Right lobe of liver (tissue), 4 donors: ENCODE measurements at regions not wholly inside any gene's neighbourhood (a gene's known extent, or its start where the extent isn't known, plus 50 kb on each side); places are given as distances from the start of the nearest gene placed in this dataset.

Experiments
- POLR2A ChIP-seq: fragments of 450-650 bp; IDR thresholded peaks from one replicate; pipeline ENCODE4 v1.6.1; 2017; ENCODE audit warnings: antibody characterized with exemption, mild to moderate bottlenecking
- TF ChIP-seq, protein P1 (sequence below), 4 donors: fragments of 200-600 bp in 3 of 4; fragments of 450-650 bp in 1 of 4; IDR thresholded peaks; one replicate each; pipeline versions ENCODE4 v1.5.1 to v1.8.0; 2016 to 2022; ENCODE audit warnings: antibody characterized with exemption in 4 of 4, mild to moderate bottlenecking in 2 of 4
- donor health status: DM: no; HTN: no; CAD: no.
- donor health status: DM: no; HTN: no; CAD: no.
- donor health status: DM: no; HTN: yes; CAD: no.

DNA sequence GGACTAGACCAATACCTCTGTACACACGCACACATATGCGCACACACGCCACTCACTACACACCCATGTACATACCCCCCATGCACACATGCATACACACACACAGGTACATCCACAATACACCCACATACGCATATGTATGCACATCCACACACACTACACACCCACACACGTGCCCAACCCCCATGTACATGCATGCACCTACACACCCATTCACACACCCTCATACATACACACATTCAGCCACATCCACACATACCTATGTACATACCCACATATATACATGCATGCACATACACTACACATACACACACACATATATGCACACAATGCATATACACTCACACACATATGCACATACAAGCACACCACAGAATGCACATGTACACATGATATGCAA is 107.1 kb downstream of the GADD45G start:
- TF ChIP-seq, protein P1, sequence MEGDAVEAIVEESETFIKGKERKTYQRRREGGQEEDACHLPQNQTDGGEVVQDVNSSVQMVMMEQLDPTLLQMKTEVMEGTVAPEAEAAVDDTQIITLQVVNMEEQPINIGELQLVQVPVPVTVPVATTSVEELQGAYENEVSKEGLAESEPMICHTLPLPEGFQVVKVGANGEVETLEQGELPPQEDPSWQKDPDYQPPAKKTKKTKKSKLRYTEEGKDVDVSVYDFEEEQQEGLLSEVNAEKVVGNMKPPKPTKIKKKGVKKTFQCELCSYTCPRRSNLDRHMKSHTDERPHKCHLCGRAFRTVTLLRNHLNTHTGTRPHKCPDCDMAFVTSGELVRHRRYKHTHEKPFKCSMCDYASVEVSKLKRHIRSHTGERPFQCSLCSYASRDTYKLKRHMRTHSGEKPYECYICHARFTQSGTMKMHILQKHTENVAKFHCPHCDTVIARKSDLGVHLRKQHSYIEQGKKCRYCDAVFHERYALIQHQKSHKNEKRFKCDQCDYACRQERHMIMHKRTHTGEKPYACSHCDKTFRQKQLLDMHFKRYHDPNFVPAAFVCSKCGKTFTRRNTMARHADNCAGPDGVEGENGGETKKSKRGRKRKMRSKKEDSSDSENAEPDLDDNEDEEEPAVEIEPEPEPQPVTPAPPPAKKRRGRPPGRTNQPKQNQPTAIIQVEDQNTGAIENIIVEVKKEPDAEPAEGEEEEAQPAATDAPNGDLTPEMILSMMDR (IDR thresholded peaks at IDR 0.05) = no peak
- TF ChIP-seq POLR2A = no peak
